Neuron (in vitro differentiated cells): ENCODE measurements at regions not wholly inside any gene's neighbourhood (a gene's known extent, or its start where the extent isn't known, plus 50 kb on each side); places are given as distances from the start of the nearest gene placed in this dataset.

ENCODE experiments used
- H2AFZ ChIP-seq: one replicate; pipeline ENCODE4 v1.6.1; 2013; ENCODE audit warnings: low read depth, mild to moderate bottlenecking, inconsistent platforms, low read length, moderate library complexity
- H3K27me3 ChIP-seq: one replicate; pipeline ENCODE4 v1.6.1; 2013; ENCODE audit warnings: low read length; ENCODE audit not compliant: insufficient read depth
- H3K36me3 ChIP-seq: one replicate; pipeline ENCODE4 v1.6.1; 2013; ENCODE audit warnings: low read length; ENCODE audit not compliant: insufficient read depth
- H3K4me1 ChIP-seq: one replicate; pipeline ENCODE4 v1.6.1; 2013; ENCODE audit warnings: low read length; ENCODE audit not compliant: insufficient read depth
- H3K4me3 ChIP-seq: 2 replicates; pipeline ENCODE4 v1.5.1; 2013; ENCODE audit warnings: mild to moderate bottlenecking, low read length, moderate library complexity
- H3K9me3 ChIP-seq: one replicate; pipeline ENCODE4 v1.6.1; 2013; ENCODE audit warnings: low read length

GRCh38 chr18:68623342-68623741, 91.6 kb downstream of the TMX3 start:
- Histone ChIP-seq H3K36me3 (no peaks in the 10 kb centered on the region), H3K4me1 (no peaks in the 10 kb centered on the region), H3K9me3 (no peaks in the 10 kb centered on the region), H3K4me3 (no peak overlapping the region), H3K27me3 (no peaks in the 10 kb centered on the region), H2AFZ (no peak overlapping the region)

GRCh38 chr18:68611311-68611710, 103.6 kb downstream of the TMX3 start:
- Histone ChIP-seq H3K4me3 (no peak overlapping the region), H2AFZ (no peak overlapping the region)

GRCh38 chr18:68608851-68609490, 105.9 kb downstream of the TMX3 start:
- no peak overlapping the region for H2AFZ ChIP-seq
- no peaks in the 10 kb centered on the region for H3K4me1 ChIP-seq
- no peaks in the 10 kb centered on the region for H3K27me3 ChIP-seq
- H3K36me3 ChIP-seq = no peaks in the 10 kb centered on the region
- no peak overlapping the region for H3K4me3 ChIP-seq
- H3K9me3 ChIP-seq = no peaks in the 10 kb centered on the region

More at GRCh38 chr18:68611311-68611710, 103.6 kb downstream of the TMX3 start:
- H3K27me3 ChIP-seq = no peaks in the 10 kb centered on the region
- H3K36me3 ChIP-seq = no peaks in the 10 kb centered on the region
- no peaks in the 10 kb centered on the region for H3K4me1 ChIP-seq
- H3K9me3 ChIP-seq = no peaks in the 10 kb centered on the region

DNA sequence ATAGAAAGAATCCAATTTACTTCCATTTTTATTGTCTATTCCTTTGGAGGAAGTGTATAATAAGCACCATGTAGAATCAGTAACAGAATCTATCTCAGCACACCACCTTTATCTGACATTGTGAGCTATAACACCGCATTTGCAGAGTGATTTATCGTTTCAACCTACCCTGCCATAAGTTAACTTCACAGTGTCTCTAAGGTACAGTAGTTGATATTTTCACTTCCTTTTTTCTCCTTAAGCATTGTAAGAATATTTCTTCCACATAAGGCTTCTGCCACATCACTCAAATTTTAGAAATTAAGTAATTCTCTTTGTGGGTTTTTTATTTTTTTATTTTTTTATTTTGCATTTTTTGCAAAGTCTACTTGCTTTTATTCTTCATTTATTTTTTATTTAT, 107.1 kb downstream of the TMX3 start:
- Histone ChIP-seq H3K9me3 (no peaks in the 10 kb centered on the region), H3K27me3 (no peaks in the 10 kb centered on the region), H3K4me3 (no peak overlapping the region), H2AFZ (no peak overlapping the region), H3K36me3 (no peaks in the 10 kb centered on the region), H3K4me1 (peaks cover 5% of the 10 kb centered on the region)

DNA sequence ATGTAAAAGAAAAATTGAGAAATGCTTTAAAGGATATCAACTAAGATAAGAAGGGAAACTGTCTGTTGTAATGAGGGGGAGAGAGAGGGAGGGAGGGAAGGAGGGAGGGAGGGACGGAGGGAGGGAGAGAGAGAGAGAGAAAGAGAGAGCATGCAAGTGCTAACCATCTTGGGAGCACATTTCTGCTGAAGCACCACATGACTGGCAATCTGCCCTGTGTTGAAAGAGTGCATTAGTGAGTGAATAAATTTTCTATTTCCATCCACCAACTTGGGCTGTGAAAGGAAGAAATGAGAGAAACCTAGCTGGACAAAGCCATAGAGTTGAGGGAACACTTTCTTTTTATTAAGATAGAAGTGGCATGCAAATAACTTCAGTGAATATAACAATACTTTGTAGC, 110.7 kb downstream of the TMX3 start:
- H3K27me3 ChIP-seq = no peaks in the 10 kb centered on the region
- no peak overlapping the region for H3K4me3 ChIP-seq
- H3K36me3 ChIP-seq = no peaks in the 10 kb centered on the region
- H3K4me1 ChIP-seq = peaks cover 7% of the 10 kb centered on the region
- no peak overlapping the region for H2AFZ ChIP-seq
- no peaks in the 10 kb centered on the region for H3K9me3 ChIP-seq

- Histone ChIP-seq H3K36me3 (no peaks in the 10 kb centered on the region), H3K27me3 (no peaks in the 10 kb centered on the region), H2AFZ (no peak overlapping the region), H3K4me3 (no peak overlapping the region), H3K4me1 (peaks cover 10% of the 10 kb centered on the region), H3K9me3 (no peaks in the 10 kb centered on the region)
These were observed 118.9 kb downstream of the TMX3 start for GRCh38 chr18:68596016-68596415.

- Histone ChIP-seq H3K9me3 (no peaks in the 10 kb centered on the region), H3K27me3 (no peaks in the 10 kb centered on the region), H3K4me3 (no peak overlapping the region), H3K36me3 (no peaks in the 10 kb centered on the region), H2AFZ (no peak overlapping the region), H3K4me1 (no peaks in the 10 kb centered on the region)
These were observed 126.7 kb downstream of the TMX3 start for GRCh38 chr18:68588169-68588568.

GRCh38 chr18:68583685-68584084, 131.2 kb downstream of the TMX3 start:
- Histone ChIP-seq H3K27me3 (no peaks in the 10 kb centered on the region), H2AFZ (no peak overlapping the region), H3K9me3 (no peaks in the 10 kb centered on the region), H3K36me3 (no peaks in the 10 kb centered on the region), H3K4me3 (no peak overlapping the region), H3K4me1 (no peaks in the 10 kb centered on the region)

DNA sequence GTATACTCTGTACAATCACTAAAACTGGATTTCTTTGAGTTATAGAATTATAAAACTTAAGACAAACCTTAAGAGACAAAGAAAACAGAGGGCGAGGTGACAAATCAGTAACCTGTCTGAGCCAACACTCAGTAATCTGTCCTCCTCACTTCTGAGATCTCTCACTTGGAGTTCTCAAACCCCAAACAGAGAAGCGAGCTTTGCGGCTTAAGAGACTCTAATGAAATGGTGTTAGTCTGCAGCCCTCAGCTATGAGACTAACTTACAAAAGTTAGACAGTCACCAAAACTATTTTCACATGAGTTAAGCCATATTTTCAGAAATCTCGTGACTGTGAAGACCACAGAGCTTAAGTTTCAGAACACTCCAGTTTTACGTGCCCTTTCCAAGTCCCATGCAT, 140.6 kb downstream of the TMX3 start:
- Histone ChIP-seq H2AFZ (no peak overlapping the region), H3K4me3 (no peak overlapping the region), H3K9me3 (peaks cover 4% of the 10 kb centered on the region), H3K4me1 (no peaks in the 10 kb centered on the region), H3K27me3 (no peaks in the 10 kb centered on the region), H3K36me3 (no peaks in the 10 kb centered on the region)

DNA sequence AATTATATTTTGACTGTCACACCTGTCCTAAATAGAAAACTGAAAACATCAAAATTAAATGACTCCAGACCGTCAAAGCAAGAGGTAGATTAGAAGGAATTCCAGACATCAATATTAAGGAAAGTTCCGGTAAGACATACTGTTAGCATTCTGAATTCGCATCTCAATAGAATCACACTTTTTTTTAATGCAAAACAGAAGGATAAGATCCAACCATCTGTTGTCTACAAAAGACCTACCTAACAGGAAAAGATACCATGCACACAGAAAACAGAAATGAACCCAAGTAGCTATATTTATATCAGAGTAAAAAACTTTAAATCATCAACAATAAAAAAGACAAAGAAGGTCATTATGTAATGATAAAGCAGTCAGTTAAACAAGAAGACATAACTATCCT, 145.0 kb downstream of the TMX3 start:
- Histone ChIP-seq H2AFZ (no peak overlapping the region), H3K36me3 (no peaks in the 10 kb centered on the region), H3K9me3 (peaks cover 4% of the 10 kb centered on the region), H3K4me3 (no peak overlapping the region), H3K27me3 (no peaks in the 10 kb centered on the region), H3K4me1 (no peaks in the 10 kb centered on the region)

- H3K4me1 ChIP-seq = peaks cover 4% of the 10 kb centered on the region
- no peaks in the 10 kb centered on the region for H3K36me3 ChIP-seq
- no peak overlapping the region for H2AFZ ChIP-seq
- H3K4me3 ChIP-seq = no peak overlapping the region
- H3K9me3 ChIP-seq = peaks cover 2% of the 10 kb centered on the region
- H3K27me3 ChIP-seq = no peaks in the 10 kb centered on the region
These were observed 146.3 kb downstream of the TMX3 start for GRCh38 chr18:68568364-68569155.

DNA sequence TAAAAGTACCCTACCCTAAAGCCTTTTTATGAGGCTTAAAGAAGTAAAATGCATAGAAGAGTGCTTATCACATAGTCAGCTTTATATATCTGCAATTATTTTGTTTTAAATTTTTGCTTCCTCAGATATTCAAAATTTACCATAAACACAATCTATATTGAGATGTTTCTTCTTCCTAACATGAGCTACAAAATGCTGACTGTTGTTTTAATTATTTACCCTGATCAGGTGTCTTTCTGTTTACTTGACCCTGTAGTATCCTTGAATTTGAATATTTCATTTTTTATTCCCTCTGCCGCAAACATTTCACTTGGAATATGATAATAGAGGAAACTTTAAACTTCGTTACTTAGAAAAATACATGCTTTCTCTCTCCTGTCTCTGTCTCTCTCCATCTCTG, 147.9 kb downstream of the TMX3 start:
- Histone ChIP-seq H3K36me3 (no peaks in the 10 kb centered on the region), H3K4me3 (no peak overlapping the region), H2AFZ (no peak overlapping the region), H3K27me3 (no peaks in the 10 kb centered on the region), H3K9me3 (no peaks in the 10 kb centered on the region), H3K4me1 (peaks cover 17% of the 10 kb centered on the region)

- H3K36me3 ChIP-seq = no peaks in the 10 kb centered on the region
- no peak overlapping the region for H2AFZ ChIP-seq
- H3K4me1 ChIP-seq = peaks cover 19% of the 10 kb centered on the region
- no peak overlapping the region for H3K4me3 ChIP-seq
- no peaks in the 10 kb centered on the region for H3K9me3 ChIP-seq
- no peaks in the 10 kb centered on the region for H3K27me3 ChIP-seq
These were observed 149.9 kb downstream of the TMX3 start for GRCh38 chr18:68564961-68565360.
